PC-3 (cell line): ENCODE measurements at regions not wholly inside any gene's neighbourhood (a gene's known extent, or its start where the extent isn't known, plus 50 kb on each side); places are given as distances from the start of the nearest gene placed in this dataset.

ENCODE experiments used
- EZH2 ChIP-seq: fragments of 300-600 bp; sonication (generic); IDR thresholded peaks from one replicate; pipeline ENCODE4 v1.6.1; 2017; ENCODE audit warnings: antibody characterized with exemption, mild to moderate bottlenecking, low read length; ENCODE audit not compliant: unreplicated experiment
- TF ChIP-seq, protein P1 (sequence below): fragments of 300-600 bp; sonication (generic); conservative IDR thresholded peaks from 2 replicates; pipeline ENCODE4 v1.5.1; 2017; ENCODE audit warnings: antibody characterized with exemption, low read depth, mild to moderate bottlenecking, low read length

GRCh38 chr7:41000042-41000441 lies 702.8 kb downstream of the INHBA start:
- TF ChIP-seq, protein P1, sequence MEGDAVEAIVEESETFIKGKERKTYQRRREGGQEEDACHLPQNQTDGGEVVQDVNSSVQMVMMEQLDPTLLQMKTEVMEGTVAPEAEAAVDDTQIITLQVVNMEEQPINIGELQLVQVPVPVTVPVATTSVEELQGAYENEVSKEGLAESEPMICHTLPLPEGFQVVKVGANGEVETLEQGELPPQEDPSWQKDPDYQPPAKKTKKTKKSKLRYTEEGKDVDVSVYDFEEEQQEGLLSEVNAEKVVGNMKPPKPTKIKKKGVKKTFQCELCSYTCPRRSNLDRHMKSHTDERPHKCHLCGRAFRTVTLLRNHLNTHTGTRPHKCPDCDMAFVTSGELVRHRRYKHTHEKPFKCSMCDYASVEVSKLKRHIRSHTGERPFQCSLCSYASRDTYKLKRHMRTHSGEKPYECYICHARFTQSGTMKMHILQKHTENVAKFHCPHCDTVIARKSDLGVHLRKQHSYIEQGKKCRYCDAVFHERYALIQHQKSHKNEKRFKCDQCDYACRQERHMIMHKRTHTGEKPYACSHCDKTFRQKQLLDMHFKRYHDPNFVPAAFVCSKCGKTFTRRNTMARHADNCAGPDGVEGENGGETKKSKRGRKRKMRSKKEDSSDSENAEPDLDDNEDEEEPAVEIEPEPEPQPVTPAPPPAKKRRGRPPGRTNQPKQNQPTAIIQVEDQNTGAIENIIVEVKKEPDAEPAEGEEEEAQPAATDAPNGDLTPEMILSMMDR = no peak
- no peak for TF ChIP-seq EZH2
